Astrocyte of the cerebellum (primary cell): ENCODE measurements at regions not wholly inside any gene's neighbourhood (a gene's known extent, or its start where the extent isn't known, plus 50 kb on each side); places are given as distances from the start of the nearest gene placed in this dataset.

ENCODE experiments used
- DNase-seq: peaks from one replicate; pipeline ENCODE4 v3.0.0-alpha.2; 2011; ENCODE audit warnings: low read depth
- H3K4me3 ChIP-seq: 2 replicates; pipeline ENCODE4 v1.5.1; 2011; ENCODE audit warnings: mild to moderate bottlenecking, low read depth, low read length, moderate library complexity
- in situ Hi-C: cut with HindIII; loops from 2 replicates; pipeline ENCODE4 v1.10.0; 2017; ENCODE audit warnings: low sequenced_read_pairs
- TF ChIP-seq, protein P1 (sequence below): IDR thresholded peaks from 2 replicates; pipeline ENCODE4 v1.5.1; 2012; ENCODE audit warnings: low read length, low read depth, moderate library complexity, mild to moderate bottlenecking; ENCODE audit errors: missing control alignments

DNA sequence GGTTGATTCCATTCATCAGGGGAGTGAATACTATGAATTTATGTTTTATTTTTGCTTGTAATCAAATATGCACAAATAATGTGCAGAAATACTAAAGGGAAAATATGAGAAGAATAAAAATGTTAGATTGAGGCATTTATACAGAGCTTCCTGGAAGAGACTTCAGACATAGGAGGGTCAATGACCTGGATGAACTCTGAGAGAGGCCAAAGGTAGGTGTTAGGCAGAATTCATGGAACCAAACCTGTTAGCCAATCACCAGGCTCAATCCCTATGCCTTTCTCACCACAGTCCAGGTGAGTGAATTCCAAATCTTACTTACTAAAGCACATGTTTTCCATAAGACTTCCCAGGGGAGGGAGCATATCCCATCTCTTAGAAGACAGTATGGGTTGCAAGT is 130.4 kb upstream of the NTF3 start:
- no peak overlapping the region for H3K4me3 ChIP-seq
- TF ChIP-seq, protein P1, sequence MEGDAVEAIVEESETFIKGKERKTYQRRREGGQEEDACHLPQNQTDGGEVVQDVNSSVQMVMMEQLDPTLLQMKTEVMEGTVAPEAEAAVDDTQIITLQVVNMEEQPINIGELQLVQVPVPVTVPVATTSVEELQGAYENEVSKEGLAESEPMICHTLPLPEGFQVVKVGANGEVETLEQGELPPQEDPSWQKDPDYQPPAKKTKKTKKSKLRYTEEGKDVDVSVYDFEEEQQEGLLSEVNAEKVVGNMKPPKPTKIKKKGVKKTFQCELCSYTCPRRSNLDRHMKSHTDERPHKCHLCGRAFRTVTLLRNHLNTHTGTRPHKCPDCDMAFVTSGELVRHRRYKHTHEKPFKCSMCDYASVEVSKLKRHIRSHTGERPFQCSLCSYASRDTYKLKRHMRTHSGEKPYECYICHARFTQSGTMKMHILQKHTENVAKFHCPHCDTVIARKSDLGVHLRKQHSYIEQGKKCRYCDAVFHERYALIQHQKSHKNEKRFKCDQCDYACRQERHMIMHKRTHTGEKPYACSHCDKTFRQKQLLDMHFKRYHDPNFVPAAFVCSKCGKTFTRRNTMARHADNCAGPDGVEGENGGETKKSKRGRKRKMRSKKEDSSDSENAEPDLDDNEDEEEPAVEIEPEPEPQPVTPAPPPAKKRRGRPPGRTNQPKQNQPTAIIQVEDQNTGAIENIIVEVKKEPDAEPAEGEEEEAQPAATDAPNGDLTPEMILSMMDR: no peak
- no peak for DNase-seq
- in situ Hi-C loops: no loop called here

DNA sequence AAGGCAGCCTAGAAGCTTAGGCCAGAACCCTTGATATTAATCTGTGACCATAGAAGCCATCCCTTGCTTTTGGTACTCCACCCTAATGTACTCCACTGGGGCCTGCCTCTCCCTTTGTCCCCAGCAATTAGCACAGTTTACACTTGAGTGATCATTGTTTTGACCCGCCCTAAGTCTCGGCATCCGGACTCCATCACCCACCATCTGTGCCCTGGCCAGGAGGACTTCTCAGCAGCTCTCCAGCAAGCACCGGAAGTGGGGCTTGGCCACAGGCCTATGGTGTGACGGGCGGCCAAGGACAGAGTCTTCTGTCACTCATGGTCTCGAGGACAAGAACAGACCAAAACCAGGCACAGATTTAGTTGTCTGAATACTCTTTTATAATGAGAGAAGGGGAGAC is 126.5 kb upstream of the NTF3 start:
- no peak overlapping the region for H3K4me3 ChIP-seq
- DNase-seq: no peak
- TF ChIP-seq, protein P1: no peak
- in situ Hi-C loops: no loop called here

DNA sequence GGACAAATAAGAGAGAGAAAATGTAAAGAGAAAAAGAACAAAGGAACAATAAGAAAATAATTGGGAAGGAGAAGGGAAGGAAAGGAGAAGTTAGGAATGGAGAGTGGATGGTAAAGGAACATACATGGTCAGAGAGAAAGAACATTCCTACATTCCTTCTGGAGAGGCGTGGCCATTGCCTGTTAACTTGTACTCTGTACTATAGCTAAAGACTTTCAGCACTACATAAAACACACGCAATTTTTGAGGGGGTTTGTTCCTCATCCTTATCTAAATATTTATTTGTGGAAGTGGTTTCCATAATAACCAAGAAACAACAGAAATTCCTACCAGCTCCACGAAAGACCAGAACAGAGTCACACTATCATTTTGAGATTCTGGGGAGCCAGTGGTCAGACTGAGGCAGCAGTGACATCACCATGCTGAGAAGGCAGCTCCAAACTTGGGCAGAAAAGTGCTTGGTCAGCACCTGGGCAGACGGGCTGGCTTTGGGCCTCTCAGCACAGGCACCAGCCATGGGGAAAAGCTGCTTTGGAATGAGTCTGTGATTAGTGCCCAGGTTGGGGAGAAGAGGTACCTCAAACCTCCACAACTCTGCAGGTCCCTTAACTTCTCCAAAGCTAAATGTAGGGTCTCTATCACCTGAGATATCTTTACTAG is 125.9 kb upstream of the NTF3 start:
- TF ChIP-seq, protein P1: no peak
- no peak for DNase-seq
- in situ Hi-C loops: no loop called here
- no peak overlapping the region for H3K4me3 ChIP-seq

DNA sequence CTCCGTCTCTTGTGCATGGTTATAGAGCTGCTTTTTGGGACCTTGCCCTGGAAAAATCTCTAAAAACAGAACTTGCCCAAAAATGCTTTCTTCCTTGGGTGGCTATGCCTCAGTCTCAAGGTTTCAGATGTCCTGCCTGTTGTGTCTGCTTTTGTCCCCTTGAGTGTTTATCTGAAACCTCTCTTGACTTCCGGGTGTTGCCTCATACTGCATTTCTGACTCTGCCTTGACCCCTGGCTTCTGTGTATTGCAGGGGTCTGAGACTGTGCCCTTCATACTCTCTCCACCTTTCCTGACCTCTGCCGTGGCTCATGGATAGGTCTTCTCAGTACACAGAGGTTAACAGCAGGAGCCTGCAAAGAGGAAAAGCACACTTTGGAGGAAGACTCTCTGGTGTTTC is 124.8 kb upstream of the NTF3 start:
- TF ChIP-seq, protein P1: no peak
- in situ Hi-C loops: no loop called here
- DNase-seq: no peak
- H3K4me3 ChIP-seq: no peak overlapping the region

DNA sequence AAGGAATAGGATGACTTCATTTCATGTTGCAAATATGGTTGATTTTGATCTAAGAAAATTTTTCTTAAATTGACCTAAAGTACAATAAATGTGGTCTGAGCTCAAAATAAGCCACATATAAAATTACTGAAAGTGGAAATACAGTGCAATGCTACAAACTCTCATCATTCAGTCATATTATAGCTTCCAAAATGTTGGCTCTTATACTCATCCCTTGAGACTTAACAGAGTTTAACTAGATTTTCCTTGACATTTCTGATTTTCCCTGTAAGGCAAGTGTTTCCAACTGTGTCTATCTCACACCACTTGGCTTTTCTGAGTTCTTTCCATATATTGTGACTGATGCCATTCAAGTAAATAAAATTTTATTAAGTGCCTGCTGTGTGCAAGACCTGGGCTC is 123.7 kb upstream of the NTF3 start:
- H3K4me3 ChIP-seq: no peak overlapping the region
- in situ Hi-C loops: no loop called here
- DNase-seq: no peak
- TF ChIP-seq, protein P1: no peak

DNA sequence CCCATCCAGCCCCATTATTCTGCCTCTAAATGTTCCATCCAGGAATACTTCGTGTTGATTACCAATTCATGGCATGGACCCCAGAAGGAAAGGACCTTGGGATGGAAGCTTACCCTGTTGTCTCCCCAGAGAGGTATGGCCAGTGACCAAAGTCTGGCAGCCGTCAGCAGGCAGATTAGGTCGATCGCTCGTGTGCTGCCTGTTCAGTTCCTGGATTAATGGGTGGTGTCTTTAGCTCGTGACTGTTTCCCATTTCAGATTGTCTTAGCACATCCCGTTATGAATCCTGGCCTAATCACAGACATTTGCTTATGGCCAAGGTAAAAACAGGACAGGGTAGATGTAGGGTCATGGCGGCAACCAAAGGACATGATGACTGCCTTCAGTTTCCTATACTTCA is 122.9 kb upstream of the NTF3 start:
- TF ChIP-seq, protein P1: no peak
- H3K4me3 ChIP-seq: no peak overlapping the region
- no peak for DNase-seq
- in situ Hi-C loops: no loop called here

DNA sequence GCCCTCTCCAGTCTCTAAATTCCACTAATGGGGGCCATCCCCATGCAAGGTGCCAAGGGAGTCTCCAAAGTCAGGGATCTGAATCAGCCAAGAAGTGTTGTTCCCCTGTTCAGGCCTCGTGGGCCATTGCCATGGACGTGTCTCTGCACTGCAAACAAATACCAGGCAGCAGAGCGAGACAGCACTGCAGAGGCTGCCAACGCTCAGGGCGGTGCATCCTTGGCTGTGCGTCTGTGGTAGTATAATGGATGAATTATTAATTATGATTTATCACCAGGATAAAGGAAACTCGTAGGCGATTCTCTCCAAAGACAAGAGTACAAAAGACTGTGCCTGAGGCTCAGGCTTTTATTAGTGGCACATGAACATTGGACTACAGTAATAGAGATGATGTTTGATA is 122.3 kb upstream of the NTF3 start:
- in situ Hi-C loops: no loop called here
- TF ChIP-seq, protein P1: no peak
- DNase-seq: no peak
- H3K4me3 ChIP-seq: no peak overlapping the region
